H9 (cell line): ENCODE measurements at regions not wholly inside any gene's neighbourhood (a gene's known extent, or its start where the extent isn't known, plus 50 kb on each side); places are given as distances from the start of the nearest gene placed in this dataset.

ENCODE experiments used
- DNase-seq: peaks from one replicate; pipeline ENCODE4 v3.0.0-alpha.2; 2017
- H2AFZ ChIP-seq: one replicate; pipeline ENCODE4 v1.6.1; 2013; ENCODE audit warnings: mild to moderate bottlenecking, low read length, control low read depth, moderate library complexity
- H2AK5ac ChIP-seq: 2 replicates; pipeline ENCODE4 v1.6.1; 2013; ENCODE audit warnings: low read length, control low read depth, mixed read lengths; ENCODE audit not compliant: insufficient read length
- H2BK120ac ChIP-seq: one replicate; pipeline ENCODE4 v1.6.1; 2013; ENCODE audit warnings: low read depth, mild to moderate bottlenecking, low read length, control low read depth, inconsistent platforms; ENCODE audit not compliant: poor library complexity, severe bottlenecking
- H2BK12ac ChIP-seq: 2 replicates; pipeline ENCODE4 v1.6.1; 2013; ENCODE audit warnings: low read length, control low read depth, mixed read lengths, low read depth; ENCODE audit not compliant: insufficient read length
- H2BK15ac ChIP-seq: 2 replicates; pipeline ENCODE4 v1.6.1; 2013; ENCODE audit warnings: low read depth, low read length, control low read depth
- H2BK20ac ChIP-seq: one replicate; pipeline ENCODE4 v1.6.1; 2013; ENCODE audit warnings: low read depth, mild to moderate bottlenecking, low read length, control low read depth, inconsistent platforms; ENCODE audit not compliant: poor library complexity, severe bottlenecking
- H2BK5ac ChIP-seq: 2 replicates; pipeline ENCODE4 v1.6.1; 2013; ENCODE audit warnings: low read length, control low read depth, mixed read lengths; ENCODE audit not compliant: insufficient read length
- H3K14ac ChIP-seq: 2 replicates; pipeline ENCODE4 v1.6.1; 2013; ENCODE audit warnings: low read length, control low read depth; ENCODE audit not compliant: insufficient read depth
- H3K18ac ChIP-seq: 2 replicates; pipeline ENCODE4 v1.6.1; 2013; ENCODE audit warnings: low read depth, mild to moderate bottlenecking, mixed read lengths, low read length, control low read depth; ENCODE audit not compliant: insufficient read length
- H3K23ac ChIP-seq: 2 replicates; pipeline ENCODE4 v1.6.1; 2013; ENCODE audit warnings: low read length, control low read depth, mixed read lengths, low read depth; ENCODE audit not compliant: insufficient read length
- H3K23me2 ChIP-seq: 2 replicates; pipeline ENCODE4 v1.6.1; 2013; ENCODE audit warnings: low read depth, mild to moderate bottlenecking, mixed read lengths, low read length, control low read depth; ENCODE audit not compliant: insufficient read length, poor library complexity, severe bottlenecking
- H3K27ac ChIP-seq: 2 replicates; pipeline ENCODE4 v1.5.1; 2013; ENCODE audit warnings: low read length, control low read depth, mixed read lengths, low read depth; ENCODE audit not compliant: insufficient read length
- H3K27me3 ChIP-seq: 2 replicates; pipeline ENCODE4 v1.6.1; 2013; ENCODE audit warnings: low read length, control low read depth, inconsistent platforms; ENCODE audit not compliant: insufficient read depth
- H3K4ac ChIP-seq: 2 replicates; pipeline ENCODE4 v1.6.1; 2013; ENCODE audit warnings: low read depth, mild to moderate bottlenecking, control low read depth, inconsistent platforms, low read length, moderate library complexity
- H3K4me1 ChIP-seq: 2 replicates; pipeline ENCODE4 v1.6.1; 2013; ENCODE audit warnings: low read length, control low read depth, inconsistent platforms; ENCODE audit not compliant: insufficient read depth
- H3K4me2 ChIP-seq: 2 replicates; pipeline ENCODE4 v1.6.1; 2013; ENCODE audit warnings: low read length, control low read depth, mixed read lengths; ENCODE audit not compliant: insufficient read length, insufficient read depth
- H3K56ac ChIP-seq: 2 replicates; pipeline ENCODE4 v1.6.1; 2013; ENCODE audit warnings: low read depth, mild to moderate bottlenecking, mixed read lengths, low read length, control low read depth; ENCODE audit not compliant: insufficient read length
- H3K79me1 ChIP-seq: 2 replicates; pipeline ENCODE4 v1.6.1; 2013; ENCODE audit warnings: low read depth, mild to moderate bottlenecking, moderate library complexity, low read length, control low read depth, inconsistent platforms; ENCODE audit not compliant: insufficient read depth, poor library complexity, severe bottlenecking
- H3K79me2 ChIP-seq: 2 replicates; pipeline ENCODE4 v1.6.1; 2013; ENCODE audit warnings: low read length, control low read depth, inconsistent platforms; ENCODE audit not compliant: insufficient read depth
- H3K9ac ChIP-seq: 2 replicates; pipeline ENCODE4 v1.6.1; 2013; ENCODE audit warnings: low read length, control low read depth, mixed read lengths; ENCODE audit not compliant: insufficient read length; ENCODE audit errors: extremely low read depth
- H3K9me3 ChIP-seq: one replicate; pipeline ENCODE4 v1.6.1; 2013; ENCODE audit warnings: low read depth, low read length, inconsistent platforms; ENCODE audit not compliant: control insufficient read depth
- H3T11ph ChIP-seq: one replicate; pipeline ENCODE4 v1.6.1; 2013; ENCODE audit warnings: mild to moderate bottlenecking, low read length, control low read depth, inconsistent platforms
- H4K20me1 ChIP-seq: one replicate; pipeline ENCODE4 v1.6.1; 2013; ENCODE audit not compliant: control insufficient read depth, insufficient read length, insufficient read depth
- H4K5ac ChIP-seq: 2 replicates; pipeline ENCODE4 v1.6.1; 2013; ENCODE audit warnings: low read depth, mild to moderate bottlenecking, mixed read lengths, low read length, control low read depth; ENCODE audit not compliant: insufficient read length
- H4K8ac ChIP-seq: replicated peaks from 2 replicates; pipeline ENCODE4 v1.6.1; 2013; ENCODE audit warnings: low read length, control low read depth, mixed read lengths, low read depth; ENCODE audit not compliant: insufficient read length
- H4K91ac ChIP-seq: 2 replicates; pipeline ENCODE4 v1.6.1; 2013; ENCODE audit warnings: low read depth, mild to moderate bottlenecking, moderate library complexity, mixed read lengths, low read length, control low read depth; ENCODE audit not compliant: insufficient read length
- H3K27ac Mint-ChIP-seq, 3 experiments: 2 replicates in 2 of 3; 3 replicates in 1 of 3; pipeline ENCODE4 v1.8.0; 2020 to 2021; ENCODE audit warnings: mixed read lengths in 3 of 3, mild to moderate bottlenecking in 1 of 3, moderate library complexity in 1 of 3
- H3K27me3 Mint-ChIP-seq: 2 replicates; pipeline ENCODE4 v1.8.0; 2021; ENCODE audit warnings: low read depth, mild to moderate bottlenecking, moderate library complexity, mixed read lengths
- H3K36me3 Mint-ChIP-seq, 3 experiments: 2 replicates in 2 of 3; 3 replicates in 1 of 3; pipeline ENCODE4 v1.8.0; 2020 to 2021; ENCODE audit warnings: low read depth in 3 of 3, mixed read lengths in 3 of 3; ENCODE audit not compliant: insufficient read depth in 1 of 3
- H3K4me1 Mint-ChIP-seq, 2 experiments: 2 replicates each; pipeline ENCODE4 v1.8.0; 2020; ENCODE audit warnings: mixed read lengths in 2 of 2
- H3K4me3 Mint-ChIP-seq, 2 experiments: 2 replicates in 1 of 2; 3 replicates in 1 of 2; pipeline ENCODE4 v1.8.0; 2020 to 2021; ENCODE audit warnings: mild to moderate bottlenecking in 2 of 2, mixed read lengths in 2 of 2, moderate library complexity in 1 of 2
- H3K9me3 Mint-ChIP-seq, 2 experiments: 2 replicates in 1 of 2; 3 replicates in 1 of 2; pipeline ENCODE4 v1.8.0; 2020; ENCODE audit warnings: mild to moderate bottlenecking in 2 of 2, mixed read lengths in 2 of 2, moderate library complexity in 1 of 2
- CTCF ChIP-seq: fragments of 200-600 bp; sonication (generic); conservative IDR thresholded peaks from 3 replicates; pipeline ENCODE4 v1.8.0; 2021; ENCODE audit warnings: antibody characterized with exemption, mild to moderate bottlenecking
- WGBS: extraction: QIAGEN DNeasy Blood & Tissue Kit; methylation state at CpG from one replicate; pipeline ENCODE4 v1.1.7; 2013; ENCODE audit warnings: missing lambda C conversion rate, low lambda C conversion rate, mixed read lengths; ENCODE audit not compliant: insufficient read length; ENCODE audit errors: extremely low coverage; 5-methylcytosine and 5-hydroxymethylcytosine counted together

- Histone ChIP-seq H3K9ac (no peak overlapping the region), H4K8ac (no peak overlapping the region), H4K91ac (no peak overlapping the region), H2BK12ac (no peak overlapping the region), H3K14ac (no peak overlapping the region), H3K23me2 (no peaks in the 10 kb centered on the region), H3K18ac (no peak overlapping the region), H2AFZ (no peak overlapping the region), H3K4me1 (no peaks in the 10 kb centered on the region), H4K20me1 (no peaks in the 10 kb centered on the region), H3K23ac (no peak overlapping the region), H3K4me2 (no peak overlapping the region), H2BK5ac (no peak overlapping the region), H2AK5ac (no peak overlapping the region), H3K56ac (no peak overlapping the region), H2BK120ac (no peak overlapping the region), H3K27me3 (no peaks in the 10 kb centered on the region), H4K5ac (no peak overlapping the region), H3K4ac (no peak overlapping the region), H3T11ph (no peak overlapping the region), H3K79me2 (no peaks in the 10 kb centered on the region), H3K9me3 (no peaks in the 10 kb centered on the region), H3K79me1 (no peaks in the 10 kb centered on the region), H3K27ac (no peak overlapping the region), H2BK20ac (no peak overlapping the region), H2BK15ac (no peak overlapping the region)
- Mint-ChIP-seq H3K9me3 (peaks cover 15 to 18% of the 10 kb centered on the region in 2 experiments), H3K4me3 (no peak overlapping the region), H3K4me1 (no peaks in the 10 kb centered on the region), H3K27ac (no peak overlapping the region), H3K27me3 (no peaks in the 10 kb centered on the region; the same call in 1 of the 2 replicates), H3K36me3 (peaks cover 2 to 16% (median 3%) of the 10 kb centered on the region in 3 experiments; a peak in 6 of 7 replicates)
- WGBS: no CpG with 5 or more reads among the region's 6 CpGs
- DNase-seq: peak; percentile 39
- TF ChIP-seq CTCF: peak; percentile 82
Observed at GRCh38 chr4:154928640-154929257, 147.7 kb downstream of the RBM46 start.
